Neutrophil (primary cell): ENCODE measurements at regions not wholly inside any gene's neighbourhood (a gene's known extent, or its start where the extent isn't known, plus 50 kb on each side); places are given as distances from the start of the nearest gene placed in this dataset.
"Not testable (repeated sequence)": the region's sequence is repeated elsewhere in the genome, so short reads cannot be mapped to it uniquely, and the experiment has no call there.

ENCODE experiments used
- H3K27ac ChIP-seq: fragments of 200-600 bp; sonication (generic); 2 replicates; pipeline ENCODE4 v1.5.1; 2016; ENCODE audit warnings: mild to moderate bottlenecking, moderate library complexity
- H3K27me3 ChIP-seq: fragments of 200-600 bp; sonication (generic); 2 replicates; pipeline ENCODE4 v1.6.0; 2016; ENCODE audit warnings: mild to moderate bottlenecking
- H3K36me3 ChIP-seq: fragments of 200-600 bp; sonication (generic); 2 replicates; pipeline ENCODE4 v1.5.1; 2017
- H3K4me1 ChIP-seq, 2 experiments: fragments of 200-600 bp in 1 of 2; sonication (generic) in 1 of 2; 1 replicate in 1 of 2; 2 replicates in 1 of 2; pipeline versions ENCODE4 v1.5.1 to v1.6.1; 2013 to 2016; ENCODE audit warnings: low read depth in 1 of 2, low read length in 1 of 2, mild to moderate bottlenecking in 1 of 2, moderate library complexity in 1 of 2; ENCODE audit not compliant: control insufficient read depth in 1 of 2, insufficient read depth in 1 of 2
- H3K4me3 ChIP-seq, 2 experiments: fragments of 200-600 bp in 1 of 2; sonication (generic) in 1 of 2; 1 replicate in 1 of 2; 2 replicates in 1 of 2; pipeline ENCODE4 v1.5.1; 2013 to 2016; ENCODE audit warnings: low read depth in 1 of 2, low read length in 1 of 2, mild to moderate bottlenecking in 1 of 2, moderate library complexity in 1 of 2
- H3K9me3 ChIP-seq: fragments of 200-600 bp; sonication (generic); 2 replicates; pipeline ENCODE4 v1.5.1; 2016
- CTCF ChIP-seq: fragments of 200-600 bp; sonication (generic); IDR thresholded peaks from 2 replicates; pipeline ENCODE4 v1.5.1; 2016; ENCODE audit warnings: antibody characterized with exemption

GRCh38 chr11:82521427-82521826, 212.2 kb downstream of the FAM181B start:
- Histone ChIP-seq H3K27ac (no peak overlapping the region), H3K4me1 (no peaks in the 10 kb centered on the region), H3K9me3 (no peaks in the 10 kb centered on the region), H3K36me3 (no peaks in the 10 kb centered on the region), H3K4me3 (no peak overlapping the region), H3K27me3 (no peaks in the 10 kb centered on the region)
- TF ChIP-seq CTCF, result no peak

- Histone ChIP-seq H3K36me3 (no peaks in the 10 kb centered on the region), H3K27me3 (no peaks in the 10 kb centered on the region), H3K27ac (no peak overlapping the region), H3K4me3 (no peak overlapping the region), H3K4me1 (no peaks in the 10 kb centered on the region), H3K9me3 (no peaks in the 10 kb centered on the region)
- TF ChIP-seq CTCF, result no peak
Measured at GRCh38 chr11:82507288-82507687, 226.4 kb downstream of the FAM181B start.

- no peak overlapping the region for H3K4me3 ChIP-seq
- no peaks in the 10 kb centered on the region for H3K36me3 ChIP-seq
- no peaks in the 10 kb centered on the region for H3K9me3 ChIP-seq
- H3K27me3 ChIP-seq, result no peaks in the 10 kb centered on the region
- no peak overlapping the region for H3K27ac ChIP-seq
- H3K4me1 ChIP-seq, result no peaks in the 10 kb centered on the region
- TF ChIP-seq CTCF, result no peak
Measured at GRCh38 chr11:82505379-82505778, 228.3 kb downstream of the FAM181B start.

- not testable (repeated sequence) for H3K4me1 ChIP-seq, H3K27me3 ChIP-seq
Measured at GRCh38 chr11:82501174-82501573, 232.5 kb downstream of the FAM181B start.

GRCh38 chr11:82494988-82495432, 238.7 kb downstream of the FAM181B start:
- Histone ChIP-seq H3K27ac (no peak overlapping the region), H3K9me3 (no peaks in the 10 kb centered on the region), H3K4me1 (no peaks in the 10 kb centered on the region), H3K27me3 (no peaks in the 10 kb centered on the region), H3K4me3 (no peak overlapping the region), H3K36me3 (no peaks in the 10 kb centered on the region)
- no peak for TF ChIP-seq CTCF

More at GRCh38 chr11:82501174-82501573, 232.5 kb downstream of the FAM181B start:
- H3K9me3 ChIP-seq, H3K4me3 ChIP-seq, H3K27ac ChIP-seq, H3K36me3 ChIP-seq: not testable (repeated sequence)

GRCh38 chr11:82474876-82475275, 258.8 kb downstream of the FAM181B start:
- no peak for TF ChIP-seq CTCF
- Histone ChIP-seq H3K9me3 (no peaks in the 10 kb centered on the region), H3K36me3 (no peaks in the 10 kb centered on the region), H3K27ac (no peak overlapping the region), H3K27me3 (no peaks in the 10 kb centered on the region), H3K4me1 (no peaks in the 10 kb centered on the region), H3K4me3 (no peak overlapping the region)
